Stimulated activated CD8-positive, alpha-beta memory T cell treated with anti-CD3 and anti-CD28 coated beads, Interleukin-4, amount 100 ng/mL, for 48 hours (primary cell): ENCODE measurements at regions not wholly inside any gene's neighbourhood (a gene's known extent, or its start where the extent isn't known, plus 50 kb on each side); places are given as distances from the start of the nearest gene placed in this dataset.
"Not testable (repeated sequence)": the region's sequence is repeated elsewhere in the genome, so short reads cannot be mapped to it uniquely, and the experiment has no call there.

Source experiments
- DNase-seq: peaks from one replicate; pipeline ENCODE4 v3.0.0-alpha.2; 2020

GRCh38 chr4:104128031-104128849 is 366.5 kb downstream of the CXXC4 start:
- DNase-seq: no peak

- no peak for DNase-seq
Observed at GRCh38 chr4:104123021-104123420, 371.7 kb downstream of the CXXC4 start.

- no peak for DNase-seq
Observed at GRCh38 chr4:104117776-104118175, 376.9 kb downstream of the CXXC4 start.

- no peak for DNase-seq
Observed at GRCh38 chr4:104113850-104114249, 380.8 kb downstream of the CXXC4 start.

GRCh38 chr4:104099141-104099540 is 379.4 kb upstream of the TACR3 start:
- DNase-seq: no peak

GRCh38 chr4:104093247-104093646 is 373.5 kb upstream of the TACR3 start:
- DNase-seq: no peak

GRCh38 chr4:104073229-104073628 is 353.4 kb upstream of the TACR3 start:
- no peak for DNase-seq

GRCh38 chr4:104066533-104066932 is 346.7 kb upstream of the TACR3 start:
- no peak for DNase-seq

- DNase-seq: peak; percentile 25
Observed at GRCh38 chr4:104064646-104065577, 345.1 kb upstream of the TACR3 start.

- DNase-seq: no peak
Observed at GRCh38 chr4:104063341-104063740, 343.6 kb upstream of the TACR3 start.

GRCh38 chr4:104044369-104044768 is 324.6 kb upstream of the TACR3 start:
- no peak for DNase-seq

- DNase-seq: no peak
Observed at GRCh38 chr4:104032896-104033295, 313.1 kb upstream of the TACR3 start.

- DNase-seq: no peak
Observed at GRCh38 chr4:104025251-104025650, 305.5 kb upstream of the TACR3 start.

GRCh38 chr4:104022831-104023230 is 303.0 kb upstream of the TACR3 start:
- no peak for DNase-seq

GRCh38 chr4:104022226-104022625 is 302.4 kb upstream of the TACR3 start:
- DNase-seq: no peak

GRCh38 chr4:104020641-104021040 is 300.9 kb upstream of the TACR3 start:
- DNase-seq: no peak

- no peak for DNase-seq
Observed at GRCh38 chr4:104017213-104017612, 297.4 kb upstream of the TACR3 start.

- no peak for DNase-seq
Observed at GRCh38 chr4:104015680-104016079, 295.9 kb upstream of the TACR3 start.

- no peak for DNase-seq
Observed at GRCh38 chr4:104010722-104011121, 290.9 kb upstream of the TACR3 start.

GRCh38 chr4:104002318-104002717 is 282.5 kb upstream of the TACR3 start:
- DNase-seq: not testable (repeated sequence)

GRCh38 chr4:103998756-103999155 is 279.0 kb upstream of the TACR3 start:
- DNase-seq: no peak

GRCh38 chr4:103996637-103997036 is 276.9 kb upstream of the TACR3 start:
- no peak for DNase-seq

GRCh38 chr4:103996064-103996463 is 276.3 kb upstream of the TACR3 start:
- DNase-seq: no peak

GRCh38 chr4:103994059-103994458 is 274.3 kb upstream of the TACR3 start:
- DNase-seq: no peak
